Cardiac muscle cell (in vitro differentiated cells and primary cell): ENCODE measurements at regions not wholly inside any gene's neighbourhood (a gene's known extent, or its start where the extent isn't known, plus 50 kb on each side); places are given as distances from the start of the nearest gene placed in this dataset.

Experiments
- DNase-seq, 2 donors: peaks; one replicate each; pipeline versions ENCODE4 v3.0.0 to v3.0.0-alpha.2; 2010 to 2017; ENCODE audit warnings: low read depth in 1 of 2, low spot score in 1 of 2
- H3K27ac ChIP-seq: fragments of 200-600 bp; sonication (generic); 2 replicates; pipeline ENCODE4 v1.5.1; 2016
- H3K27me3 ChIP-seq: fragments of 200-600 bp; sonication (generic); 2 replicates; pipeline ENCODE4 v1.6.0; 2016; ENCODE audit warnings: control low read depth
- H3K36me3 ChIP-seq: fragments of 200-600 bp; sonication (generic); 2 replicates; pipeline ENCODE4 v1.5.1; 2016; ENCODE audit warnings: control low read depth
- H3K4me1 ChIP-seq: fragments of 200-600 bp; sonication (generic); 2 replicates; pipeline ENCODE4 v1.8.1; 2017; ENCODE audit warnings: low read depth, mild to moderate bottlenecking, mixed run types
- H3K4me3 ChIP-seq: fragments of 200-600 bp; sonication (generic); 2 replicates; pipeline ENCODE4 v1.5.1; 2016; ENCODE audit warnings: mild to moderate bottlenecking
- H3K9me3 ChIP-seq: fragments of 200-600 bp; sonication (generic); 2 replicates; pipeline ENCODE4 v1.5.1; 2017; ENCODE audit warnings: low read depth, mild to moderate bottlenecking, control low read depth
- TF ChIP-seq, protein P1 (sequence below): IDR thresholded peaks from 2 replicates; pipeline ENCODE4 v1.5.1; 2012; ENCODE audit warnings: low read depth, mild to moderate bottlenecking, low read length

DNA sequence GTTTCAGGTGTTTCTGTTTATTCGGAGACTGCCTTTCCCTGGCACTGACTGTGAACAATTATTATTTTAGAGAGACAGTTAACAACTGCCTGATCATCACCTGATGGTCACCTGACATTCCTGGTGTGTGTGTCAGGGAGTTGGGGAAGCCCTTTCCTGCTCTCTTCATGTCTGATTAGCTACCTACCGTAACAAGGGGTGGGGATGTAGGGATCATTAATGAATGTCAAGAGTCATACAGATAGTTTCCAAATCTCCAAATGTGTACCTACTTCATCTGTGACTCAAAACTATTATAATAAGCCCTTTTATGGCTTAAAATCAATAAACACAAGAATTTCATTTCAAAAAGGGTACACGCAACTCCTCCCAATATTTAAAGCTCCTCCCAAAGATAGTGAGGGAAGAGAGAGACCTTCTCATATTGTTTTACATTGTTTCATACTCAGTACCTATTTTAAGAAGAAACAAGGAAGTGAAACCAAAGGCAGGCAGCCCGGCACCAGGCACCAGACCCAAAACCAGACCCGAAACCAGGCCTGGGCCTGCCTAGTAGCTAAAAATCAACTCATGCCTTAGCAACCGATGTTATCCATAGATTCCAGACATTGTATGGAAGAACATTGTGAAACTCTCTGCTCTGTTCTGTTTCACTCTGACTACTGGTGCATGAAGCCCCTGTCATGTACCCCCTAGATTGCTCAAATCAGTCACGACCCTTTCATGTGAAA lies 844.9 kb upstream of the ALCAM start:
- no peak for DNase-seq
- Histone ChIP-seq H3K9me3 (no peaks in the 10 kb centered on the region), H3K27me3 (no peaks in the 10 kb centered on the region), H3K27ac (no peak overlapping the region), H3K36me3 (no peaks in the 10 kb centered on the region), H3K4me1 (peaks cover 6% of the 10 kb centered on the region), H3K4me3 (no peak overlapping the region)
- TF ChIP-seq, protein P1, sequence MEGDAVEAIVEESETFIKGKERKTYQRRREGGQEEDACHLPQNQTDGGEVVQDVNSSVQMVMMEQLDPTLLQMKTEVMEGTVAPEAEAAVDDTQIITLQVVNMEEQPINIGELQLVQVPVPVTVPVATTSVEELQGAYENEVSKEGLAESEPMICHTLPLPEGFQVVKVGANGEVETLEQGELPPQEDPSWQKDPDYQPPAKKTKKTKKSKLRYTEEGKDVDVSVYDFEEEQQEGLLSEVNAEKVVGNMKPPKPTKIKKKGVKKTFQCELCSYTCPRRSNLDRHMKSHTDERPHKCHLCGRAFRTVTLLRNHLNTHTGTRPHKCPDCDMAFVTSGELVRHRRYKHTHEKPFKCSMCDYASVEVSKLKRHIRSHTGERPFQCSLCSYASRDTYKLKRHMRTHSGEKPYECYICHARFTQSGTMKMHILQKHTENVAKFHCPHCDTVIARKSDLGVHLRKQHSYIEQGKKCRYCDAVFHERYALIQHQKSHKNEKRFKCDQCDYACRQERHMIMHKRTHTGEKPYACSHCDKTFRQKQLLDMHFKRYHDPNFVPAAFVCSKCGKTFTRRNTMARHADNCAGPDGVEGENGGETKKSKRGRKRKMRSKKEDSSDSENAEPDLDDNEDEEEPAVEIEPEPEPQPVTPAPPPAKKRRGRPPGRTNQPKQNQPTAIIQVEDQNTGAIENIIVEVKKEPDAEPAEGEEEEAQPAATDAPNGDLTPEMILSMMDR: no peak

DNA sequence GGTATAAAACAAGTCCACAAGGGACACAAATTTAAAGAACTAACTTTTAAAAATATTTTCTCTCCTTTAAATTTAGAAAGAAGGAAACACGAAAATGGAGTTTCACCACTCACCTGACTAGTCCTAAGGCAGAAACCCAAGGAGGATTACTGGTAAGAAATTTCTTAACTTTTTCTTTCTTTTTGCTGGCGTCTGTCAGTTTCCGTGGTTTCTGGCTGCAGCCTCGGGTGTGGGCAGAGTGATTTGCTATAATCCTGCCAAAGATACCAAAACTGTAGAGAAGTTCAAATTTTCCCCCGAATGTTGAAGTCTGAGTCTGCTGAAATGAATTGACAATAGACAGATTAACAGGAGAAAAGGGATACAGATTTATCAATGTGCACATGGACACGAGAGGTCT lies 843.6 kb upstream of the ALCAM start:
- no peak overlapping the region for H3K27ac ChIP-seq
- TF ChIP-seq, protein P1: no peak
- H3K4me3 ChIP-seq: no peak overlapping the region
- no peaks in the 10 kb centered on the region for H3K36me3 ChIP-seq
- no peak for DNase-seq
- no peaks in the 10 kb centered on the region for H3K4me1 ChIP-seq
- H3K27me3 ChIP-seq: no peaks in the 10 kb centered on the region
- H3K9me3 ChIP-seq: no peaks in the 10 kb centered on the region

DNA sequence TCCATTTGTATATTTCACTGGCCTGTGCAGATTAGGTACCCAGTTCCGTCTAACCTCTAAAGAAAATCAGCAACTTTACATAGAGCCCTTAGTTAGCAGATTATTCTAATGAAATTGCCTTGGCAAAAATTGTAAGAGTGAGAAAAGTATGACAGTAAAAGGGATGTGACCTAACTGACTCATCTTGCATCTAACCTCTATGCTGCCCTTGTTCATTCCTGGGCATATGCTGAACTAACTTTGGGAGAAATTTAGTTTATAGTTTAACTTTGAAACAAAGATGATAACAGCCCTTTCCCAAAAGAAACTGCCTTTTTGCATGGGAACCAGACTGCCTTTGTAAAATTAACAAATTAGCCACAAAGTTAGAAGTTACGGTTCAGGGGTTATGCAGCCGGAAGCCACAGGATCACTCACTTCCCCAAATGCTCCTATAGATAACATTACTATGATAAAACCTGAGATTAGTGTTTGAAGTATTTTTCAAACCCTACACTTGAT lies 839.8 kb upstream of the ALCAM start:
- H3K9me3 ChIP-seq: no peaks in the 10 kb centered on the region
- H3K36me3 ChIP-seq: no peaks in the 10 kb centered on the region
- no peak overlapping the region for H3K27ac ChIP-seq
- no peaks in the 10 kb centered on the region for H3K27me3 ChIP-seq
- TF ChIP-seq, protein P1: no peak
- no peak overlapping the region for H3K4me3 ChIP-seq
- no peak for DNase-seq
- no peaks in the 10 kb centered on the region for H3K4me1 ChIP-seq

DNA sequence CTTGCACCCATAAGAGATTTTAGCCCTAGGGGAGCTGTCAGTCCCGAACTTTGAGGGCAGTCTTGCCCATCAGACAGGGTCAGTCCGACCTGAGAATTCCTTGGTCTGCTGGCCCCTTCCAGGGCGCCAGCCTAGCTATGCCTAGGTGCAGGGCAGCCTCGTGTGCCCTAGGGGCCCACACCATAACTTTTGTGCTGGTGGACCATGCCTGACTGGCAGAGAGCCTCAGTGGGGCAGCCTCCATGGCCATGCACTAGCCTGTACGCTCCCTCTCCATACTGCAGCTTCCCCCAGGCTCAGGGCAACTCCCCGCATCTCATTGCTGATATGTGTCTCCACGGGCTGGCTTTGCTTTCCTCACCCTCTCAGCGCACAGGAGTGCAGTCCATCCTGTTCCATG lies 835.8 kb upstream of the ALCAM start:
- Histone ChIP-seq H3K36me3 (no peaks in the 10 kb centered on the region), H3K4me3 (no peak overlapping the region), H3K27ac (no peak overlapping the region), H3K9me3 (no peaks in the 10 kb centered on the region), H3K27me3 (no peaks in the 10 kb centered on the region), H3K4me1 (no peaks in the 10 kb centered on the region)
- TF ChIP-seq, protein P1: no peak
- no peak for DNase-seq

DNA sequence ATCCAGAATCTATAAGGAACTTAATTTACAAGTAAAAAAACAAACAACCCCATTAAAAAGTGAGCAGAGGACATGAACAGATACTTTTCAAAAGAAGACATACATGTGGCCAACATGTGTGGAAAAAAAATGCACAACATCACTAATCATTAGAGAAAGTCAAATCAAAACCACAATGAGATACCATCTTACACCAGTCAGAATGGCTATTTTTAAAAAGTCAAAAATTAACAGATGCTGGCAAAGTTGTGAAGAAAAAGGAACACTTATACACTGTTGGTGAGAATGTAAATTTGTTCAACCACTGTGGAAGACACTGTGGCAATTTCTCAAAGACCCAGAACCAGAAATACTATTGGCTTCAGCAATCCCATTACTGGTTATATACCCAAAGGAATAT lies 830.0 kb upstream of the ALCAM start:
- Histone ChIP-seq H3K4me1 (no peaks in the 10 kb centered on the region), H3K27me3 (no peaks in the 10 kb centered on the region), H3K27ac (no peak overlapping the region), H3K36me3 (no peaks in the 10 kb centered on the region), H3K9me3 (no peaks in the 10 kb centered on the region), H3K4me3 (no peak overlapping the region)
- no peak for DNase-seq
- TF ChIP-seq, protein P1: no peak

DNA sequence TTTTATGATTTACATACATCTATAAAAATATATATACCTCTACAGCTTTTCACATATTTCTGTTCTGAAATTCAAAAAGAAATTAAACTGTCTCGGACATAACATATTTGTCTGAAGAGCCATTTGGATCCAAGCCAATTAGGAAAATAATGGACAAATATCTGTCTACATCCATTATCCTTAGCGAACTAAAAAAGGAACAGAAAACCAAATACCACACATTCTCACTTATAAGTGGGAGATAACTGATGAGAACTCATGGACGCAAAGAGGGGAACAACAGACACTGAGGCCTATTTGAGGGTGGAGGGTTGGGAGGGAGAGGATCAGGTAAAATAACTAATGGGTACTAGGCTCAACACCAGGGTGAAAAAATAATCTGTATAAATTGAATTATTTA lies 829.4 kb upstream of the ALCAM start:
- no peaks in the 10 kb centered on the region for H3K36me3 ChIP-seq
- TF ChIP-seq, protein P1: no peak
- no peak overlapping the region for H3K27ac ChIP-seq
- H3K27me3 ChIP-seq: no peaks in the 10 kb centered on the region
- no peak for DNase-seq
- H3K4me1 ChIP-seq: no peaks in the 10 kb centered on the region
- no peak overlapping the region for H3K4me3 ChIP-seq
- no peaks in the 10 kb centered on the region for H3K9me3 ChIP-seq
